ENCODE measurements at regions not wholly inside any gene's neighbourhood (a gene's known extent, or its start where the extent isn't known, plus 50 kb on each side); places are given as distances from the start of the nearest gene placed in this dataset.

- Histone ChIP-seq H3K4me1 (ENCODE audit: control insufficient read depth, insufficient read depth, low read length) (no peaks in the 10 kb centered on the region), H3K36me3 (ENCODE audit: control insufficient read depth, insufficient read depth, low read length) (no peaks in the 10 kb centered on the region), H3K4me3 (ENCODE audit: insufficient read depth, low read depth, low read length) (no peak overlapping the region), H3K9me3 (ENCODE audit: control insufficient read depth, low read length) (no peaks in the 10 kb centered on the region), H3K27me3 (ENCODE audit: control insufficient read depth, insufficient read depth, low read length, poor library complexity, severe bottlenecking) (no peaks in the 10 kb centered on the region), H3K27ac (ENCODE audit: insufficient read depth, low read depth, low read length, poor library complexity, severe bottlenecking) (no peak overlapping the region)
- 90 to 97% methylated on average over 3 of the region's 3 CpGs for WGBS, 2 experiments
Measured at GRCh38 chrX:110871839-110872238, 76.2 kb upstream of the CHRDL1 start.

- no peak overlapping the region for H3K27ac ChIP-seq (ENCODE audit: insufficient read depth, low read depth, low read length, poor library complexity, severe bottlenecking)
- H3K36me3 ChIP-seq (ENCODE audit: control insufficient read depth, insufficient read depth, low read length) = no peaks in the 10 kb centered on the region
- no peak overlapping the region for H3K4me3 ChIP-seq (ENCODE audit: insufficient read depth, low read depth, low read length)
- no peaks in the 10 kb centered on the region for H3K9me3 ChIP-seq (ENCODE audit: control insufficient read depth, low read length)
- no peaks in the 10 kb centered on the region for H3K4me1 ChIP-seq (ENCODE audit: control insufficient read depth, insufficient read depth, low read length)
- no peaks in the 10 kb centered on the region for H3K27me3 ChIP-seq (ENCODE audit: control insufficient read depth, insufficient read depth, low read length, poor library complexity, severe bottlenecking)
- 95 to 100% methylated on average over 2 of the region's 2 CpGs for WGBS, 2 experiments
Measured at GRCh38 chrX:110866421-110866820, 70.8 kb upstream of the CHRDL1 start.

- Histone ChIP-seq H3K36me3 (ENCODE audit: control insufficient read depth, insufficient read depth, low read length) (no peaks in the 10 kb centered on the region), H3K9me3 (ENCODE audit: control insufficient read depth, low read length) (no peaks in the 10 kb centered on the region), H3K27ac (ENCODE audit: insufficient read depth, low read depth, low read length, poor library complexity, severe bottlenecking) (no peak overlapping the region), H3K27me3 (ENCODE audit: control insufficient read depth, insufficient read depth, low read length, poor library complexity, severe bottlenecking) (no peaks in the 10 kb centered on the region), H3K4me1 (ENCODE audit: control insufficient read depth, insufficient read depth, low read length) (no peaks in the 10 kb centered on the region), H3K4me3 (ENCODE audit: insufficient read depth, low read depth, low read length) (no peak overlapping the region)
- 92 to 95% methylated on average over 1 of the region's 1 CpG for WGBS, 2 experiments
Measured at GRCh38 chrX:110863883-110864282, 68.3 kb upstream of the CHRDL1 start.

DNA sequence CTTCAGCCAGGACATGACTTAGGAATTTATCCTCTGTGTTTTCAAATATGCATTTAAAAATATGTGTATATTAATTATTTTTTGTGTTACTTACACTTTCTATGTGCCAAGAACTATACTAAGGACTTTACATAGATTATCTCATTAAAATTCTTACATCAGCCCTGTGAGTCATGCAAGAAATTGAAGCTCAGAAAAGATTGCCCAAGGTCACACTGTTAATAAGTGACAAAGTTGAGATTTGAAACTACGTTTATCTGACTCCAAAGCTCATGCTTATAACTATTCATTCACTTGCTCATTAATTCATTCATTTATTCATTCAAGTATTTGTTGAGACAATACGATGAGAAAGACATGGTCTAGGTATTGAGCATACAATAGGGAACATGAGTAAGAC is 62.9 kb upstream of the CHRDL1 start:
- 100% methylated on average over 1 of the region's 2 CpGs; no CpG with 5 or more reads in 1 of the 2 experiments for WGBS, 2 experiments

GRCh38 chrX:110853610-110854009 is 58.0 kb upstream of the CHRDL1 start:
- Histone ChIP-seq H3K9me3 (ENCODE audit: control insufficient read depth, low read length) (no peaks in the 10 kb centered on the region), H3K4me1 (ENCODE audit: control insufficient read depth, insufficient read depth, low read length) (no peaks in the 10 kb centered on the region), H3K27me3 (ENCODE audit: control insufficient read depth, insufficient read depth, low read length, poor library complexity, severe bottlenecking) (no peaks in the 10 kb centered on the region), H3K27ac (ENCODE audit: insufficient read depth, low read depth, low read length, poor library complexity, severe bottlenecking) (no peak overlapping the region), H3K4me3 (ENCODE audit: insufficient read depth, low read depth, low read length) (no peak overlapping the region), H3K36me3 (ENCODE audit: control insufficient read depth, insufficient read depth, low read length) (no peaks in the 10 kb centered on the region)
- 46 to 50% methylated on average over 7 of the region's 7 CpGs for WGBS, 2 experiments

More for the DNA sequence above, 62.9 kb upstream of the CHRDL1 start:
- Histone ChIP-seq H3K36me3 (ENCODE audit: control insufficient read depth, insufficient read depth, low read length) (no peaks in the 10 kb centered on the region), H3K4me3 (ENCODE audit: insufficient read depth, low read depth, low read length) (no peak overlapping the region), H3K27ac (ENCODE audit: insufficient read depth, low read depth, low read length, poor library complexity, severe bottlenecking) (no peak overlapping the region), H3K9me3 (ENCODE audit: control insufficient read depth, low read length) (no peaks in the 10 kb centered on the region), H3K4me1 (ENCODE audit: control insufficient read depth, insufficient read depth, low read length) (no peaks in the 10 kb centered on the region), H3K27me3 (ENCODE audit: control insufficient read depth, insufficient read depth, low read length, poor library complexity, severe bottlenecking) (no peaks in the 10 kb centered on the region)

DNA sequence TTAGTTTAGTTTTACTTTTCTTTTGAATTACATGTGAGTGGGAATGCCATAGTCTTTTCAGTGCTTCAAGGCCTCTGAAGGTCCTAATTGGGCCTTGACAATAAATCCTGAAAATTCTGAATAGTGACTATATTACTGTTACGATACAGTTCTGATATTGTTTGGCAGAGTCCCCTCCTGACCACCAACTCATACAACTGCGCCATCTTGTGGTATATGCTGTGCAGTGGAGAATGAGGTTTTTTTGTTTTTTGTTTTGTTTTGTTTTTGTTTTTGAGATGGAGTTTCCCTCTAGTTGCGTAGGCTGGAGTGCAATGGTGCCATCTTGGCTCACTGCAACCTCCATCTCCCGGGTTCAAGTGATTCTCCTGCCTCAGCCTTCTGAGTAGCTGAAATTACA is 56.6 kb upstream of the CHRDL1 start:
- no peaks in the 10 kb centered on the region for H3K27me3 ChIP-seq (ENCODE audit: control insufficient read depth, insufficient read depth, low read length, poor library complexity, severe bottlenecking)
- H3K27ac ChIP-seq (ENCODE audit: insufficient read depth, low read depth, low read length, poor library complexity, severe bottlenecking) = no peak overlapping the region
- no peaks in the 10 kb centered on the region for H3K36me3 ChIP-seq (ENCODE audit: control insufficient read depth, insufficient read depth, low read length)
- WGBS, 2 experiments = 72 to 90% methylated on average over 4 of the region's 4 CpGs
- no peak overlapping the region for H3K4me3 ChIP-seq (ENCODE audit: insufficient read depth, low read depth, low read length)
- no peaks in the 10 kb centered on the region for H3K4me1 ChIP-seq (ENCODE audit: control insufficient read depth, insufficient read depth, low read length)
- no peaks in the 10 kb centered on the region for H3K9me3 ChIP-seq (ENCODE audit: control insufficient read depth, low read length)

DNA sequence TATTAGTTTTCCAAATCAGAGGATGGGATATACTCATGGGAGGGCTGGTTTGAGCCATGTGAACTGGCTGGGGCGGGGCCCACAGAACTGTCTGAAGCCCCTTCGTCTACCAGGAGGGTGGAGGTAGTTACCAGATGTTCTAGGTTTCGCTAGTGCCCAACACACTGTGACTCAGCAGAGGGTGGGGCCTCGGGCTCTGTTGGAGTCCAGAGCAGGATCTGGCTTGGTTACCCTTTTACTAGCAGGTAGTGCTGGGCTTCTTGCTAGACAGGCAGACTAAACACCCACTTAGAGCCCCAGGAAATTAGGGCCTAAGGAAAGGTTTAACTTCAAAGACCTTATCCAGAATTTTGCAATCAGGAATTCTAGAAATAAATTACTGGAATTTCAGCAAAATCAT is 56.2 kb upstream of the CHRDL1 start:
- no peaks in the 10 kb centered on the region for H3K4me1 ChIP-seq (ENCODE audit: control insufficient read depth, insufficient read depth, low read length)
- H3K4me3 ChIP-seq (ENCODE audit: insufficient read depth, low read depth, low read length) = no peak overlapping the region
- WGBS, 2 experiments = 88 to 93% methylated on average over 4 of the region's 4 CpGs
- H3K36me3 ChIP-seq (ENCODE audit: control insufficient read depth, insufficient read depth, low read length) = no peaks in the 10 kb centered on the region
- H3K27me3 ChIP-seq (ENCODE audit: control insufficient read depth, insufficient read depth, low read length, poor library complexity, severe bottlenecking) = no peaks in the 10 kb centered on the region
- no peak overlapping the region for H3K27ac ChIP-seq (ENCODE audit: insufficient read depth, low read depth, low read length, poor library complexity, severe bottlenecking)
- H3K9me3 ChIP-seq (ENCODE audit: control insufficient read depth, low read length) = no peaks in the 10 kb centered on the region

- Histone ChIP-seq H3K27me3 (ENCODE audit: control insufficient read depth, insufficient read depth, low read length, poor library complexity, severe bottlenecking) (no peaks in the 10 kb centered on the region), H3K4me1 (ENCODE audit: control insufficient read depth, insufficient read depth, low read length) (no peaks in the 10 kb centered on the region), H3K4me3 (ENCODE audit: insufficient read depth, low read depth, low read length) (no peak overlapping the region), H3K27ac (ENCODE audit: insufficient read depth, low read depth, low read length, poor library complexity, severe bottlenecking) (no peak overlapping the region), H3K36me3 (ENCODE audit: control insufficient read depth, insufficient read depth, low read length) (no peaks in the 10 kb centered on the region), H3K9me3 (ENCODE audit: control insufficient read depth, low read length) (no peaks in the 10 kb centered on the region)
- WGBS, 2 experiments = 15 to 22% methylated on average over 4 to 5 of the region's 5 CpGs
Measured at GRCh38 chrX:110847334-110847733, 51.7 kb upstream of the CHRDL1 start.

DNA sequence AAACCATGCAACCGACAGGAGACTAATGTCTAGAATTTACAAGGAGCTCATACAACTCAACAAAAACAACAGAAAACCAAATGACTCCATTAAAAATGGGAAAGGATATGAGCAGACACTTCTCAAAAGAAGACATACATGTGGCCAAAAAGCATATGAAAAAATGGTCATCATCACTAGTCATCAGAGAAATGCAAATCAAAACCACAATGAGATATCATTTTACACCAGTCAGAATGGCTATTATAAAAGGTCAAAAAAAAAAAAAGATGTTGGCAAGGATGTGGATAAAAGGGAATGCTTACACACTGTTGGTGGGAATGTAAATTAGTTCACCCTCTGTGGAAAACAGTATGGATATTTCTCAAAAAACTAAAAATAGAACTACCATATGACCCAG is 50.5 kb upstream of the CHRDL1 start:
- Histone ChIP-seq H3K4me1 (ENCODE audit: control insufficient read depth, insufficient read depth, low read length) (no peaks in the 10 kb centered on the region), H3K4me3 (ENCODE audit: insufficient read depth, low read depth, low read length) (no peak overlapping the region), H3K36me3 (ENCODE audit: control insufficient read depth, insufficient read depth, low read length) (no peaks in the 10 kb centered on the region), H3K9me3 (ENCODE audit: control insufficient read depth, low read length) (no peaks in the 10 kb centered on the region), H3K27me3 (ENCODE audit: control insufficient read depth, insufficient read depth, low read length, poor library complexity, severe bottlenecking) (no peaks in the 10 kb centered on the region), H3K27ac (ENCODE audit: insufficient read depth, low read depth, low read length, poor library complexity, severe bottlenecking) (no peak overlapping the region)
- 67 to 100% methylated on average over 1 of the region's 1 CpG for whole genome bisulfite sequencing, 2 experiments

Data from ectodermal cell (in vitro differentiated cells).